CD4-positive, alpha-beta T cell treated with Interleukin-12 subunit alpha and Interleukin-12 subunit beta, for 1 hour (primary cell): ENCODE measurements at regions not wholly inside any gene's neighbourhood (a gene's known extent, or its start where the extent isn't known, plus 50 kb on each side); places are given as distances from the start of the nearest gene placed in this dataset.

Source experiments
- DNase-seq: peaks from one replicate; pipeline ENCODE4 v3.0.0-alpha.2; 2020

GRCh38 chr5:167574464-167574863 is 717.0 kb upstream of the WWC1 start:
- no peak for DNase-seq

GRCh38 chr5:167575330-167575729 is 716.1 kb upstream of the WWC1 start:
- DNase-seq = no peak

- DNase-seq = no peak
Observed at GRCh38 chr5:167576126-167576525, 715.3 kb upstream of the WWC1 start.

- DNase-seq = no peak
Observed at GRCh38 chr5:167576897-167577296, 714.5 kb upstream of the WWC1 start.

GRCh38 chr5:167577616-167578015 is 713.8 kb upstream of the WWC1 start:
- no peak for DNase-seq

- no peak for DNase-seq
Observed at GRCh38 chr5:167578977-167579692, 712.3 kb upstream of the WWC1 start.

- DNase-seq = no peak
Observed at GRCh38 chr5:167579693-167580055, 711.8 kb upstream of the WWC1 start.

GRCh38 chr5:167580608-167581007 is 710.8 kb upstream of the WWC1 start:
- DNase-seq = no peak

- DNase-seq = no peak
Observed at GRCh38 chr5:167582283-167582682, 709.2 kb upstream of the WWC1 start.

- DNase-seq = no peak
Observed at GRCh38 chr5:167582886-167583285, 708.6 kb upstream of the WWC1 start.

GRCh38 chr5:167585184-167585583 is 706.3 kb upstream of the WWC1 start:
- DNase-seq = no peak

GRCh38 chr5:167587772-167588437 is 703.5 kb upstream of the WWC1 start:
- no peak for DNase-seq

GRCh38 chr5:167592114-167592513 is 699.3 kb upstream of the WWC1 start:
- DNase-seq = no peak

GRCh38 chr5:167593329-167594060 is 698.0 kb upstream of the WWC1 start:
- DNase-seq = no peak

- no peak for DNase-seq
Observed at GRCh38 chr5:167594061-167594435, 697.4 kb upstream of the WWC1 start.

GRCh38 chr5:167594750-167595149 is 696.7 kb upstream of the WWC1 start:
- no peak for DNase-seq

- no peak for DNase-seq
Observed at GRCh38 chr5:167595196-167595595, 696.2 kb upstream of the WWC1 start.

- DNase-seq = no peak
Observed at GRCh38 chr5:167598166-167598565, 693.3 kb upstream of the WWC1 start.

GRCh38 chr5:167602067-167602466 is 689.4 kb upstream of the WWC1 start:
- DNase-seq = no peak

- DNase-seq = no peak
Observed at GRCh38 chr5:167603135-167603534, 688.3 kb upstream of the WWC1 start.

- no peak for DNase-seq
Observed at GRCh38 chr5:167608390-167609272, 682.8 kb upstream of the WWC1 start.

- no peak for DNase-seq
Observed at GRCh38 chr5:167614294-167615021, 677.0 kb upstream of the WWC1 start.
